ENCODE measurements at regions not wholly inside any gene's neighbourhood (a gene's known extent, or its start where the extent isn't known, plus 50 kb on each side); places are given as distances from the start of the nearest gene placed in this dataset.

DNA sequence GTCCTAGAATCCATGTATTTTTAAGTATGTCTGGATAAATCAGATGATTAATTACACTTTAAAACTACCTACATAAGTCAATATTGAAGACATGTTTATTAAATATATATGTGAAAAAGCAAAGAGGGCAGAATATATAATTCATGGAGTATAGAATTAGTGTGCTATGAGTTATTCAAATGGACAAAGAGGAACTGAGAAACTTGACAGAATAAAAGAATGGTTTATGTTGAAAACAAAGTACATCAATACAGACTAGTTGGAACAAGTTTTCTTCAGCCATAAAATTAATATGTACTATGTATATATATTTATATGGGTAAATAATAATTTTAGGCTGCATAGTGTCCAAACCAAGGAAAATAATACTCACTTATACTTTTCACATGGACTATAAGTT lies 173.5 kb downstream of the NPFFR2 start:
- Histone ChIP-seq H2AK5ac (ENCODE audit: low read length, severe bottlenecking) (no peak overlapping the region), H4K8ac (ENCODE audit: low read length) (no peak overlapping the region), H3K4me2 (ENCODE audit: low read length, poor library complexity, severe bottlenecking) (no peak overlapping the region), H3K27ac (ENCODE audit: low read length, poor library complexity, severe bottlenecking) (no peak overlapping the region), H3K9me3 (ENCODE audit: control insufficient read depth, low read length) (no peaks in the 10 kb centered on the region), H3K4ac (ENCODE audit: low read depth in 1 of 2, low read length in 2 of 2) (no peak overlapping the region), H3K36me3 (ENCODE audit: control insufficient read depth in 1 of 2, insufficient read depth in 2 of 2, low read depth in 1 of 2, low read length in 2 of 2) (no peaks in the 10 kb centered on the region), H3K79me1 (replicated peaks; ENCODE audit: low read length, poor library complexity, severe bottlenecking) (no peaks in the 10 kb centered on the region), H3K27me3 (ENCODE audit: control insufficient read depth in 1 of 2, insufficient read depth in 1 of 2, low read length in 2 of 2) (no peaks in the 10 kb centered on the region), H3K23ac (ENCODE audit: low read length in 2 of 2) (no peak overlapping the region), H2BK5ac (ENCODE audit: low read depth, low read length, poor library complexity, severe bottlenecking) (no peak overlapping the region), H2BK15ac (ENCODE audit: low read depth, poor library complexity, severe bottlenecking) (no peak overlapping the region), H2BK12ac (ENCODE audit: low read length in 2 of 2) (no peak overlapping the region), H2BK120ac (ENCODE audit: low read depth, low read length) (no peak overlapping the region), H3K18ac (ENCODE audit: low read depth in 1 of 2, low read length in 2 of 2) (no peak overlapping the region), H3K4me3 (ENCODE audit: insufficient read depth in 1 of 2, low read depth in 1 of 2, low read length in 2 of 2) (no peak overlapping the region), H4K91ac (ENCODE audit: low read length) (no peak overlapping the region), H3K14ac (ENCODE audit: low read length in 2 of 2) (no peak overlapping the region), H3K9ac (ENCODE audit: low read length) (no peak overlapping the region), H3K4me1 (ENCODE audit: control insufficient read depth, insufficient read depth, low read depth, low read length) (no peaks in the 10 kb centered on the region), H2AFZ (ENCODE audit: low read depth, low read length) (no peak overlapping the region)
- DNase-seq = no peak

DNA sequence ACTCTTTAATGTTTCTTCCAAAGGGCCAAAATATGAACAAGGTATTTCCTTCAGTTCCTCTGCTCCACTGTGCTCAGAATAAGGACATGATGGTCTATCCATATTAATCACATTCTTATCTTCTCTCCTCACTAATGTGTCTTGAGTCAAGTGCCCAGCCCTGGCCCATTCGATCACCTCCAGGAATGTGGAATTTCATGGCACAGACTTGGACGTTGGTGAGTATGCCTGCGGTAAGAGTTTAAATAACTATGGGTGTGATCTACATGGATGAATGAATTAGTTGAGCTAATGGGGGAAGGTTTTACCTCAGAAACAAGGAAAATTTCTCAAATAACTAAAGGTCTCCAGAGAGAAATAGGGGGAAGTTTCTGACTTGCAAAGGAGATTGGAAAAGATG lies 174.0 kb downstream of the NPFFR2 start:
- Histone ChIP-seq H3K9me3 (ENCODE audit: control insufficient read depth, low read length) (no peaks in the 10 kb centered on the region), H3K18ac (ENCODE audit: low read depth in 1 of 2, low read length in 2 of 2) (no peak overlapping the region), H3K4me1 (ENCODE audit: control insufficient read depth, insufficient read depth, low read depth, low read length) (no peaks in the 10 kb centered on the region), H2BK5ac (ENCODE audit: low read depth, low read length, poor library complexity, severe bottlenecking) (no peak overlapping the region), H3K9ac (ENCODE audit: low read length) (no peak overlapping the region), H3K23ac (ENCODE audit: low read length in 2 of 2) (no peak overlapping the region), H3K4me3 (ENCODE audit: insufficient read depth in 1 of 2, low read depth in 1 of 2, low read length in 2 of 2) (no peak overlapping the region), H2BK12ac (ENCODE audit: low read length in 2 of 2) (no peak overlapping the region), H4K8ac (ENCODE audit: low read length) (no peak overlapping the region), H3K27me3 (ENCODE audit: control insufficient read depth in 1 of 2, insufficient read depth in 1 of 2, low read length in 2 of 2) (no peaks in the 10 kb centered on the region), H3K79me1 (replicated peaks; ENCODE audit: low read length, poor library complexity, severe bottlenecking) (no peaks in the 10 kb centered on the region), H3K4ac (ENCODE audit: low read depth in 1 of 2, low read length in 2 of 2) (no peak overlapping the region), H4K91ac (ENCODE audit: low read length) (no peak overlapping the region), H2BK15ac (ENCODE audit: low read depth, poor library complexity, severe bottlenecking) (no peak overlapping the region), H3K27ac (ENCODE audit: low read length, poor library complexity, severe bottlenecking) (no peak overlapping the region), H2BK120ac (ENCODE audit: low read depth, low read length) (no peak overlapping the region), H2AK5ac (ENCODE audit: low read length, severe bottlenecking) (no peak overlapping the region), H3K36me3 (ENCODE audit: control insufficient read depth in 1 of 2, insufficient read depth in 2 of 2, low read depth in 1 of 2, low read length in 2 of 2) (no peaks in the 10 kb centered on the region), H3K4me2 (ENCODE audit: low read length, poor library complexity, severe bottlenecking) (no peak overlapping the region), H3K14ac (ENCODE audit: low read length in 2 of 2) (no peak overlapping the region), H2AFZ (ENCODE audit: low read depth, low read length) (no peak overlapping the region)
- 84% methylated on average over 3 of the region's 3 CpGs for WGBS
- no peak for DNase-seq

DNA sequence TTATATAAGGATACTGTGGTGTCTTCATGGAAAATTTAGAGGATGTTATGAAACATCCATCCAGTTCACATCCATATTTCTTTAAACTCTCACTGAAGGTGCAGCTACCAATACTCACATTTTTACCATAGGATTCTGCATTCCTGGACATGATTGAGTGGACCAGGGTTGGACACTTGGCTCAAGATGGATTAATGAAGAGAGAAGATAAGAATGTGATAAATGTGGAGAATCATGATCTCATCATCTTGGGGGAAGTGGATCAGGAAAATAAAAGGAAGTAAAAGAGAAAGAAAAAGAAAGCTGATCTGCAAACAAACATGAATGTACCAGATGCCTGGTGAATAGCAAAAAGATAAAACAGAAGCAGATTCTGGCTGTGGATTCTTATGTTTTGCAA lies 175.4 kb downstream of the NPFFR2 start:
- Histone ChIP-seq H2AFZ (ENCODE audit: low read depth, low read length) (no peak overlapping the region), H3K23ac (ENCODE audit: low read length in 2 of 2) (no peak overlapping the region), H3K14ac (ENCODE audit: low read length in 2 of 2) (no peak overlapping the region), H2BK5ac (ENCODE audit: low read depth, low read length, poor library complexity, severe bottlenecking) (no peak overlapping the region), H3K18ac (ENCODE audit: low read depth in 1 of 2, low read length in 2 of 2) (no peak overlapping the region), H3K9ac (ENCODE audit: low read length) (no peak overlapping the region), H3K27ac (ENCODE audit: low read length, poor library complexity, severe bottlenecking) (no peak overlapping the region), H3K4me2 (ENCODE audit: low read length, poor library complexity, severe bottlenecking) (no peak overlapping the region), H2BK15ac (ENCODE audit: low read depth, poor library complexity, severe bottlenecking) (no peak overlapping the region), H2BK120ac (ENCODE audit: low read depth, low read length) (no peak overlapping the region), H2BK12ac (ENCODE audit: low read length in 2 of 2) (no peak overlapping the region), H3K79me1 (replicated peaks; ENCODE audit: low read length, poor library complexity, severe bottlenecking) (no peaks in the 10 kb centered on the region), H3K9me3 (ENCODE audit: control insufficient read depth, low read length) (no peaks in the 10 kb centered on the region), H3K4me1 (ENCODE audit: control insufficient read depth, insufficient read depth, low read depth, low read length) (no peaks in the 10 kb centered on the region), H3K36me3 (ENCODE audit: control insufficient read depth in 1 of 2, insufficient read depth in 2 of 2, low read depth in 1 of 2, low read length in 2 of 2) (no peaks in the 10 kb centered on the region), H3K4ac (ENCODE audit: low read depth in 1 of 2, low read length in 2 of 2) (no peak overlapping the region), H4K8ac (ENCODE audit: low read length) (no peak overlapping the region), H2AK5ac (ENCODE audit: low read length, severe bottlenecking) (no peak overlapping the region), H3K4me3 (ENCODE audit: insufficient read depth in 1 of 2, low read depth in 1 of 2, low read length in 2 of 2) (no peak overlapping the region), H3K27me3 (ENCODE audit: control insufficient read depth in 1 of 2, insufficient read depth in 1 of 2, low read length in 2 of 2) (no peaks in the 10 kb centered on the region), H4K91ac (ENCODE audit: low read length) (no peak overlapping the region)
- DNase-seq = no peak

DNA sequence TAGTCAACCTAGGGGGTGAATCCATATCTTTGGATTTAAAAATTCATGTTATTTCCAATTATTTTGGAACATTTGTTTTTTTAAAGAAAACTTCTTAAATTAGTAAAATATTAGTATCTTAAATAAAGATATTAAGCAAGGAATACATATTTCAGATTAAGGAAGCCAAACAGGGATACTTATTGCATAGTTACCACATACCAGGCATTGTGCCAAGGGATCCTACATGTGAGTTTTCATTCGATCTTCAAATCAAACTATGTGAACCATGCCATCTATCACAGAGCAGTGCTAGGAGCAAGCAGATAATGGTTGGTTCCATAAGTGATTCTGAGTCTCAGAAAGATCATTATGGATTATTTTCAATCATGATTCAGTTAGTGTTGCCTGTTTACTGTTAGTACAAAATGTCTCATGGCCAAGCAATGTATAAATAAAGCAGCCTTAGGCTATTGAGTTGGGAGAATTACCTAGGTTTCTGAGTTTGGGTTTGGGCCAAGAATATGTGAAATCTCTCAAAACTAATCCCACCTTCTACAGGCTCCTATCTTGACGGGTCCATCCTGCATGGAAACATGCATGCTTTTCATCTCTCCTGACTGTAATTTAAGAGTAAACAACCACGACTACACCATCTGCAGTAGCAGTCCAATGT lies 176.7 kb downstream of the NPFFR2 start:
- no peak for DNase-seq
- no peak overlapping the region for H3K4me2 ChIP-seq (ENCODE audit: low read length, poor library complexity, severe bottlenecking)
- no peak overlapping the region for H2AK5ac ChIP-seq (ENCODE audit: low read length, severe bottlenecking)
- no peak overlapping the region for H3K9ac ChIP-seq (ENCODE audit: low read length)
- H3K9me3 ChIP-seq (ENCODE audit: control insufficient read depth, low read length) = no peaks in the 10 kb centered on the region
- H4K8ac ChIP-seq (ENCODE audit: low read length) = no peak overlapping the region
- H3K4me3 ChIP-seq (ENCODE audit: insufficient read depth in 1 of 2, low read depth in 1 of 2, low read length in 2 of 2) = no peak overlapping the region
- H3K23ac ChIP-seq (ENCODE audit: low read length in 2 of 2) = no peak overlapping the region
- no peak overlapping the region for H2BK120ac ChIP-seq (ENCODE audit: low read depth, low read length)
- H2AFZ ChIP-seq (ENCODE audit: low read depth, low read length) = no peak overlapping the region
- WGBS = 87% methylated on average over 2 of the region's 3 CpGs
- no peak overlapping the region for H3K18ac ChIP-seq (ENCODE audit: low read depth in 1 of 2, low read length in 2 of 2)
- no peak overlapping the region for H2BK15ac ChIP-seq (ENCODE audit: low read depth, poor library complexity, severe bottlenecking)
- no peak overlapping the region for H4K91ac ChIP-seq (ENCODE audit: low read length)
- no peaks in the 10 kb centered on the region for H3K27me3 ChIP-seq (ENCODE audit: control insufficient read depth in 1 of 2, insufficient read depth in 1 of 2, low read length in 2 of 2)
- no peak overlapping the region for H2BK5ac ChIP-seq (ENCODE audit: low read depth, low read length, poor library complexity, severe bottlenecking)
- no peaks in the 10 kb centered on the region for H3K4me1 ChIP-seq (ENCODE audit: control insufficient read depth, insufficient read depth, low read depth, low read length)
- no peaks in the 10 kb centered on the region for H3K79me1 ChIP-seq (replicated peaks; ENCODE audit: low read length, poor library complexity, severe bottlenecking)
- H3K27ac ChIP-seq (ENCODE audit: low read length, poor library complexity, severe bottlenecking) = no peak overlapping the region
- no peak overlapping the region for H3K4ac ChIP-seq (ENCODE audit: low read depth in 1 of 2, low read length in 2 of 2)
- no peak overlapping the region for H3K14ac ChIP-seq (ENCODE audit: low read length in 2 of 2)
- no peaks in the 10 kb centered on the region for H3K36me3 ChIP-seq (ENCODE audit: control insufficient read depth in 1 of 2, insufficient read depth in 2 of 2, low read depth in 1 of 2, low read length in 2 of 2)
- no peak overlapping the region for H2BK12ac ChIP-seq (ENCODE audit: low read length in 2 of 2)
